A549 (cell line): ENCODE measurements at regions not wholly inside any gene's neighbourhood (a gene's known extent, or its start where the extent isn't known, plus 50 kb on each side); places are given as distances from the start of the nearest gene placed in this dataset.

Source experiments
- CTCF ChIP-seq: fragments of >200 bp; sonication (Bioruptor Twin); formaldehyde crosslinking; IDR thresholded peaks from 3 replicates; pipeline ENCODE4 v1.5.1; 2016
- POLR2A ChIP-seq: IDR thresholded peaks from 2 replicates; pipeline ENCODE4 v1.6.1; 2012; ENCODE audit warnings: mild to moderate bottlenecking, low read length
- RFX5 ChIP-seq: fragments of 450-650 bp; IDR thresholded peaks from 2 replicates; pipeline ENCODE4 v1.7.1; 2014; ENCODE audit warnings: antibody characterized with exemption, mild to moderate bottlenecking, moderate library complexity

GRCh38 chr15:91678003-91678402, 175.5 kb upstream of the SLCO3A1 start:
- TF ChIP-seq CTCF (no peak), RFX5 (no peak), POLR2A (no peak)
